ENCODE measurements at regions not wholly inside any gene's neighbourhood (a gene's known extent, or its start where the extent isn't known, plus 50 kb on each side); places are given as distances from the start of the nearest gene placed in this dataset.

GRCh38 chr2:145119225-145119624, 599.3 kb upstream of the ZEB2 start:
- ChIA-PET POLR2A (no interaction called here), CTCF (no interaction called here)
- DNase-seq (ENCODE audit: low read depth, low spot score) (no peak), ATAC-seq (no peak)
- intact Hi-C loops (cut with micrococcal nuclease; ENCODE audit: unreplicated experiment) (no loop called here), in situ Hi-C loops (cut with HindIII; ENCODE audit: low pct_unique_long_range_greater_than_20kb, low sequenced_read_pairs) (no loop called here)
- no peak for TF ChIP-seq TCF7L2 (IDR thresholded peaks at IDR 0.05; ENCODE audit: low read depth, low read length)
- Histone ChIP-seq H3K9me3 (ENCODE audit: control insufficient read depth, insufficient read depth, low read depth, low read length) (no peaks in the 10 kb centered on the region), H3K36me3 (ENCODE audit: control insufficient read depth, insufficient read depth, low read length) (no peaks in the 10 kb centered on the region), H3K27me3 (ENCODE audit: control insufficient read depth, insufficient read depth, low read length) (no peaks in the 10 kb centered on the region), H3K4me3 (ENCODE audit: low read depth in 2 of 2, low read length in 2 of 2) (no peak overlapping the region), H3K4me1 (ENCODE audit: control insufficient read depth, insufficient read depth, low read length) (no peaks in the 10 kb centered on the region), H3K27ac (ENCODE audit: low read length) (no peak overlapping the region)
- no TSS peak for BruUV-seq (replicated peaks)

- no peak overlapping the region for H3K4me3 ChIP-seq (ENCODE audit: low read depth in 2 of 2, low read length in 2 of 2)
- intact Hi-C loops (cut with micrococcal nuclease; ENCODE audit: unreplicated experiment) (no loop called here), in situ Hi-C loops (cut with HindIII; ENCODE audit: low pct_unique_long_range_greater_than_20kb, low sequenced_read_pairs) (no loop called here)
- ChIA-PET POLR2A (no interaction called here), CTCF (no interaction called here)
- TF ChIP-seq TCF7L2 (IDR thresholded peaks at IDR 0.05; ENCODE audit: low read depth, low read length) (no peak), POLR2AphosphoS5 (IDR thresholded peaks at IDR 0.05; ENCODE audit: low read depth, low read length) (no peak), SIN3A (IDR thresholded peaks at IDR 0.05; ENCODE audit: borderline replicate concordance, insufficient read depth, low read depth, low read length) (no peak), CTCF (IDR thresholded peaks at IDR 0.05) (no peak)
- TF ChIP-seq, protein P1, sequence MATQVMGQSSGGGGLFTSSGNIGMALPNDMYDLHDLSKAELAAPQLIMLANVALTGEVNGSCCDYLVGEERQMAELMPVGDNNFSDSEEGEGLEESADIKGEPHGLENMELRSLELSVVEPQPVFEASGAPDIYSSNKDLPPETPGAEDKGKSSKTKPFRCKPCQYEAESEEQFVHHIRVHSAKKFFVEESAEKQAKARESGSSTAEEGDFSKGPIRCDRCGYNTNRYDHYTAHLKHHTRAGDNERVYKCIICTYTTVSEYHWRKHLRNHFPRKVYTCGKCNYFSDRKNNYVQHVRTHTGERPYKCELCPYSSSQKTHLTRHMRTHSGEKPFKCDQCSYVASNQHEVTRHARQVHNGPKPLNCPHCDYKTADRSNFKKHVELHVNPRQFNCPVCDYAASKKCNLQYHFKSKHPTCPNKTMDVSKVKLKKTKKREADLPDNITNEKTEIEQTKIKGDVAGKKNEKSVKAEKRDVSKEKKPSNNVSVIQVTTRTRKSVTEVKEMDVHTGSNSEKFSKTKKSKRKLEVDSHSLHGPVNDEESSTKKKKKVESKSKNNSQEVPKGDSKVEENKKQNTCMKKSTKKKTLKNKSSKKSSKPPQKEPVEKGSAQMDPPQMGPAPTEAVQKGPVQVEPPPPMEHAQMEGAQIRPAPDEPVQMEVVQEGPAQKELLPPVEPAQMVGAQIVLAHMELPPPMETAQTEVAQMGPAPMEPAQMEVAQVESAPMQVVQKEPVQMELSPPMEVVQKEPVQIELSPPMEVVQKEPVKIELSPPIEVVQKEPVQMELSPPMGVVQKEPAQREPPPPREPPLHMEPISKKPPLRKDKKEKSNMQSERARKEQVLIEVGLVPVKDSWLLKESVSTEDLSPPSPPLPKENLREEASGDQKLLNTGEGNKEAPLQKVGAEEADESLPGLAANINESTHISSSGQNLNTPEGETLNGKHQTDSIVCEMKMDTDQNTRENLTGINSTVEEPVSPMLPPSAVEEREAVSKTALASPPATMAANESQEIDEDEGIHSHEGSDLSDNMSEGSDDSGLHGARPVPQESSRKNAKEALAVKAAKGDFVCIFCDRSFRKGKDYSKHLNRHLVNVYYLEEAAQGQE (IDR thresholded peaks at IDR 0.05; ENCODE audit: insufficient read depth in 1 of 2, low read depth in 2 of 2, low read length in 1 of 2) = no peak
- ATAC-seq (no peak), DNase-seq (ENCODE audit: low read depth, low spot score) (no peak)
- no peaks in the 10 kb centered on the region for H3K4me1 ChIP-seq (ENCODE audit: control insufficient read depth, insufficient read depth, low read length)
- H3K27me3 ChIP-seq (ENCODE audit: control insufficient read depth, insufficient read depth, low read length) = no peaks in the 10 kb centered on the region
- H3K36me3 ChIP-seq (ENCODE audit: control insufficient read depth, insufficient read depth, low read length) = no peaks in the 10 kb centered on the region
- H3K27ac ChIP-seq (ENCODE audit: low read length) = no peak overlapping the region
- H3K9me3 ChIP-seq (ENCODE audit: control insufficient read depth, insufficient read depth, low read depth, low read length) = no peaks in the 10 kb centered on the region
- no TSS peak for BruUV-seq (replicated peaks)
These were observed 597.2 kb upstream of the ZEB2 start for GRCh38 chr2:145116834-145117725.

DNA sequence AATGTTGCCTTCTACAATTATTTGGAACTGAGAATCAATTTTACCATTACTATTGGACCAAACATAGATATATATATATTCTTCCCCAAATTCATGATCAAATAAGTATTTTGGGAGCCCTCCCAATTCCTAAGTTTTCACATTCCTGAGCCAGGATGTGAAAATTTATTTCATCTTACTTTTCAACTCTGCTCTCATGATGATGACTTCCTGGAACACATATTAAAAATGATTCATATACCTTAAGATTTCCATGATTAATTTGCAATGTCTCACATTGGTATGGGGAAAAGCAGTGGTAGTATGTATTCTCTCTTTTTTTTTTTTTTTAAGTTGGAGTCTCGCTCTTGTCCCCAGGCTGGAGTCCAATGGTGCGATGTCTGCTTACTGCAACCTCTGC, 596.1 kb upstream of the ZEB2 start:
- in situ Hi-C loops (cut with HindIII; ENCODE audit: low pct_unique_long_range_greater_than_20kb, low sequenced_read_pairs) = no loop called here
- Histone ChIP-seq H3K4me1 (ENCODE audit: control insufficient read depth, insufficient read depth, low read length) (no peaks in the 10 kb centered on the region), H3K4me3 (ENCODE audit: low read depth in 2 of 2, low read length in 2 of 2) (no peak overlapping the region), H3K27ac (ENCODE audit: low read length) (no peak overlapping the region), H3K9me3 (ENCODE audit: control insufficient read depth, insufficient read depth, low read depth, low read length) (no peaks in the 10 kb centered on the region), H3K27me3 (ENCODE audit: control insufficient read depth, insufficient read depth, low read length) (no peaks in the 10 kb centered on the region), H3K36me3 (ENCODE audit: control insufficient read depth, insufficient read depth, low read length) (no peaks in the 10 kb centered on the region)
- BruUV-seq (replicated peaks) = no TSS peak
- ATAC-seq (no peak), DNase-seq (ENCODE audit: low read depth, low spot score) (no peak)
- TF ChIP-seq, protein P1 (IDR thresholded peaks at IDR 0.05; ENCODE audit: insufficient read depth in 1 of 2, low read depth in 2 of 2, low read length in 1 of 2) = no peak
- TF ChIP-seq TCF7L2 (IDR thresholded peaks at IDR 0.05; ENCODE audit: low read depth, low read length) (no peak), CTCF (IDR thresholded peaks at IDR 0.05) (no peak), POLR2AphosphoS5 (IDR thresholded peaks at IDR 0.05; ENCODE audit: low read depth, low read length) (no peak), SIN3A (IDR thresholded peaks at IDR 0.05; ENCODE audit: borderline replicate concordance, insufficient read depth, low read depth, low read length) (no peak)
- intact Hi-C loops (cut with micrococcal nuclease; ENCODE audit: unreplicated experiment) = no loop called here
- ChIA-PET POLR2A (no interaction called here), CTCF (no interaction called here)
